ENCODE measurements at regions not wholly inside any gene's neighbourhood (a gene's known extent, or its start where the extent isn't known, plus 50 kb on each side); places are given as distances from the start of the nearest gene placed in this dataset.
A peak's percentile ranks its signal among the peaks of the same experiment; 100 is the strongest.

GRCh38 chr10:126843299-126843934 lies 61.8 kb upstream of the DOCK1 start:
- H3K27ac ChIP-seq (replicated peaks; ENCODE audit: low read length): no peak overlapping the region
- no peak overlapping the region for H3K18ac ChIP-seq (ENCODE audit: low read length)
- H2BK5ac ChIP-seq (ENCODE audit: low read length): peak overlapping the region; percentile 27
- no peak overlapping the region for H3K4ac ChIP-seq (ENCODE audit: low read length)
- no peak overlapping the region for H3K4me2 ChIP-seq (ENCODE audit: insufficient read depth, low read length, poor library complexity, severe bottlenecking)
- DNase-seq (ENCODE audit: low spot score): no peak
- no peak overlapping the region for H3K23ac ChIP-seq (ENCODE audit: low read depth, low read length, poor library complexity)
- no peaks in the 10 kb centered on the region for H3K36me3 ChIP-seq (replicated peaks in 1 of 2; ENCODE audit: control insufficient read depth in 2 of 2, insufficient read depth in 2 of 2, low read length in 2 of 2)
- H4K8ac ChIP-seq (ENCODE audit: low read depth, low read length): no peak overlapping the region
- H4K91ac ChIP-seq (ENCODE audit: low read depth, low read length, poor library complexity): no peak overlapping the region
- H2AK5ac ChIP-seq (ENCODE audit: low read depth, low read length): no peak overlapping the region
- H2BK15ac ChIP-seq (ENCODE audit: low read length): no peak overlapping the region
- H3K14ac ChIP-seq (ENCODE audit: low read length): no peak overlapping the region
- H2AFZ ChIP-seq (ENCODE audit: low read length): peak overlapping the region; percentile 86
- no peak overlapping the region for H3K4me3 ChIP-seq (ENCODE audit: low read length in 2 of 2)
- no peak overlapping the region for H2BK120ac ChIP-seq (ENCODE audit: low read depth, low read length)
- peaks cover 0 to 5% (median 0%) of the 10 kb centered on the region in 3 experiments for H3K27me3 ChIP-seq (ENCODE audit: control insufficient read depth in 3 of 3, insufficient read depth in 3 of 3, low read depth in 1 of 3, low read length in 3 of 3)
- WGBS, 2 donors (ENCODE audit: extremely low coverage in 2 of 2, insufficient read length in 2 of 2, insufficient replicate concordance in 1 of 2): no CpG with 5 or more reads among the region's 8 CpGs
- H3K4me1 ChIP-seq (ENCODE audit: control insufficient read depth in 2 of 2, insufficient read depth in 1 of 2, low read depth in 1 of 2, low read length in 2 of 2): no peaks in the 10 kb centered on the region
- H3K9ac ChIP-seq (ENCODE audit: low read depth, low read length, poor library complexity): no peak overlapping the region
- no peaks in the 10 kb centered on the region for H3K79me1 ChIP-seq (ENCODE audit: low read depth, low read length)
- no peak overlapping the region for H2BK12ac ChIP-seq (ENCODE audit: low read length)
- H3K9me3 ChIP-seq (replicated peaks in 1 of 2; ENCODE audit: control insufficient read depth in 2 of 2, insufficient read depth in 1 of 2, low read depth in 1 of 2, low read length in 2 of 2): no peaks in the 10 kb centered on the region

DNA sequence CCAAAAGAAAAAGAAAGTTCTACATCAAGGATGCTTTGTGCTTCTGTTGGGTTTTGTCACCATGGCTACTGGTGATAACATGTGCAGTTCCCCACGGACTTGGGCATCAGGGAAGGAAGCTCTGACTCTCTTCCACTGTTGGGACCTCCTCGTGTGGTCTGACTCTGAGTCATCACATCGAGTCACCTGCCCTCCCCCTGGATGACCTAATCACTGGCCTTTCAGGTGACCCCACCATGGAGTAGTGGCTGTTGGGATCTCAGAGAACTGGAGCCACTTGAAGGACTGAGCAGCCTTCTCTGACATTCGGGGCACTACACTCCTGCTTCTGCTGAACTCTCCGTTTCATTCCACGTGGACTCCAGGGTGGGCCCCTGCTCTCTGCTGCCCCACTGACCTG lies 60.8 kb upstream of the DOCK1 start:
- H3K9me3 ChIP-seq (replicated peaks in 1 of 2; ENCODE audit: control insufficient read depth in 2 of 2, insufficient read depth in 1 of 2, low read depth in 1 of 2, low read length in 2 of 2): no peaks in the 10 kb centered on the region
- H2BK15ac ChIP-seq (ENCODE audit: low read length): no peak overlapping the region
- H4K91ac ChIP-seq (ENCODE audit: low read depth, low read length, poor library complexity): no peak overlapping the region
- no peak overlapping the region for H3K9ac ChIP-seq (ENCODE audit: low read depth, low read length, poor library complexity)
- peaks cover 0 to 3% (median 0%) of the 10 kb centered on the region in 3 experiments for H3K27me3 ChIP-seq (ENCODE audit: control insufficient read depth in 3 of 3, insufficient read depth in 3 of 3, low read depth in 1 of 3, low read length in 3 of 3)
- H3K79me1 ChIP-seq (ENCODE audit: low read depth, low read length): no peaks in the 10 kb centered on the region
- H3K14ac ChIP-seq (ENCODE audit: low read length): no peak overlapping the region
- no peak overlapping the region for H2AFZ ChIP-seq (ENCODE audit: low read length)
- H3K4me2 ChIP-seq (ENCODE audit: insufficient read depth, low read length, poor library complexity, severe bottlenecking): no peak overlapping the region
- H3K4me1 ChIP-seq (ENCODE audit: control insufficient read depth in 2 of 2, insufficient read depth in 1 of 2, low read depth in 1 of 2, low read length in 2 of 2): no peaks in the 10 kb centered on the region
- no peak overlapping the region for H3K4me3 ChIP-seq (ENCODE audit: low read length in 2 of 2)
- H2BK12ac ChIP-seq (ENCODE audit: low read length): no peak overlapping the region
- H3K4ac ChIP-seq (ENCODE audit: low read length): no peak overlapping the region
- no peak overlapping the region for H4K8ac ChIP-seq (ENCODE audit: low read depth, low read length)
- H2BK120ac ChIP-seq (ENCODE audit: low read depth, low read length): no peak overlapping the region
- H2AK5ac ChIP-seq (ENCODE audit: low read depth, low read length): no peak overlapping the region
- no peak for DNase-seq (ENCODE audit: low spot score)
- WGBS, 2 donors (ENCODE audit: extremely low coverage in 2 of 2, insufficient read length in 2 of 2, insufficient replicate concordance in 1 of 2): no CpG with 5 or more reads among the region's 6 CpGs
- H3K23ac ChIP-seq (ENCODE audit: low read depth, low read length, poor library complexity): no peak overlapping the region
- no peak overlapping the region for H3K27ac ChIP-seq (replicated peaks; ENCODE audit: low read length)
- no peak overlapping the region for H3K18ac ChIP-seq (ENCODE audit: low read length)
- no peak overlapping the region for H2BK5ac ChIP-seq (ENCODE audit: low read length)
- H3K36me3 ChIP-seq (replicated peaks in 1 of 2; ENCODE audit: control insufficient read depth in 2 of 2, insufficient read depth in 2 of 2, low read length in 2 of 2): no peaks in the 10 kb centered on the region

DNA sequence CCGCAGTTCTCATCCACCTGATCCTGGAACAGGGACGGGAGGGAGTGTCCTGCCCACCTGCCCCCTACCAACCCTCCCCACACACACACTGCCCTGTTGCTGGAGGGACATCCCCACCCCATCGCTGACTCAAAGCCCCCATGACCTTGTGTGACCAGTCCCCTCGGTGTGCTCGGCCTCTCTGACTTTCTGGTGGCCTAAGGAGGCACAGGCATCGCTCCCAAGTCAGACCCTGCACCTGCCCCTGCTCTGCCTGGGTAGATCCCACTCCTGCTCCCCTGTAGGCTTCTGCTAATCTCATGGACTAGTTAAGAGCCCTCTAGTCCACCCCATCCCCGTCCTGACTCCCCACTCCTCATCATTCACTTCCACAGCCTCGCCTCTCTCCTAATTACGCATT lies 58.8 kb upstream of the DOCK1 start:
- H3K79me1 ChIP-seq (ENCODE audit: low read depth, low read length): no peaks in the 10 kb centered on the region
- H2BK15ac ChIP-seq (ENCODE audit: low read length): no peak overlapping the region
- no peaks in the 10 kb centered on the region for H3K9me3 ChIP-seq (replicated peaks in 1 of 2; ENCODE audit: control insufficient read depth in 2 of 2, insufficient read depth in 1 of 2, low read depth in 1 of 2, low read length in 2 of 2)
- H3K4me3 ChIP-seq (ENCODE audit: low read length in 2 of 2): no peak overlapping the region
- no peak overlapping the region for H2AFZ ChIP-seq (ENCODE audit: low read length)
- no CpG with 5 or more reads among the region's 9 CpGs for WGBS, 2 donors (ENCODE audit: extremely low coverage in 2 of 2, insufficient read length in 2 of 2, insufficient replicate concordance in 1 of 2)
- no peak overlapping the region for H3K23ac ChIP-seq (ENCODE audit: low read depth, low read length, poor library complexity)
- no peak overlapping the region for H3K4me2 ChIP-seq (ENCODE audit: insufficient read depth, low read length, poor library complexity, severe bottlenecking)
- no peaks in the 10 kb centered on the region for H3K36me3 ChIP-seq (replicated peaks in 1 of 2; ENCODE audit: control insufficient read depth in 2 of 2, insufficient read depth in 2 of 2, low read length in 2 of 2)
- no peak overlapping the region for H4K8ac ChIP-seq (ENCODE audit: low read depth, low read length)
- H3K4me1 ChIP-seq (ENCODE audit: control insufficient read depth in 2 of 2, insufficient read depth in 1 of 2, low read depth in 1 of 2, low read length in 2 of 2): no peaks in the 10 kb centered on the region
- no peak overlapping the region for H3K4ac ChIP-seq (ENCODE audit: low read length)
- no peak overlapping the region for H2BK12ac ChIP-seq (ENCODE audit: low read length)
- no peaks in the 10 kb centered on the region for H3K27me3 ChIP-seq (ENCODE audit: control insufficient read depth in 3 of 3, insufficient read depth in 3 of 3, low read depth in 1 of 3, low read length in 3 of 3)
- H3K9ac ChIP-seq (ENCODE audit: low read depth, low read length, poor library complexity): no peak overlapping the region
- no peak overlapping the region for H3K14ac ChIP-seq (ENCODE audit: low read length)
- H4K91ac ChIP-seq (ENCODE audit: low read depth, low read length, poor library complexity): no peak overlapping the region
- H2BK120ac ChIP-seq (ENCODE audit: low read depth, low read length): no peak overlapping the region
- no peak overlapping the region for H2BK5ac ChIP-seq (ENCODE audit: low read length)
- no peak overlapping the region for H2AK5ac ChIP-seq (ENCODE audit: low read depth, low read length)
- DNase-seq (ENCODE audit: low spot score): no peak
- H3K27ac ChIP-seq (replicated peaks; ENCODE audit: low read length): no peak overlapping the region
- no peak overlapping the region for H3K18ac ChIP-seq (ENCODE audit: low read length)

- H3K27ac ChIP-seq (replicated peaks; ENCODE audit: low read length): no peak overlapping the region
- no peak overlapping the region for H3K4me3 ChIP-seq (ENCODE audit: low read length in 2 of 2)
- H2BK120ac ChIP-seq (ENCODE audit: low read depth, low read length): no peak overlapping the region
- no peak overlapping the region for H2AFZ ChIP-seq (ENCODE audit: low read length)
- H3K4me1 ChIP-seq (ENCODE audit: control insufficient read depth in 2 of 2, insufficient read depth in 1 of 2, low read depth in 1 of 2, low read length in 2 of 2): no peaks in the 10 kb centered on the region
- H4K91ac ChIP-seq (ENCODE audit: low read depth, low read length, poor library complexity): no peak overlapping the region
- H2BK12ac ChIP-seq (ENCODE audit: low read length): no peak overlapping the region
- no peak overlapping the region for H3K9ac ChIP-seq (ENCODE audit: low read depth, low read length, poor library complexity)
- no peaks in the 10 kb centered on the region for H3K9me3 ChIP-seq (replicated peaks in 1 of 2; ENCODE audit: control insufficient read depth in 2 of 2, insufficient read depth in 1 of 2, low read depth in 1 of 2, low read length in 2 of 2)
- no CpG with 5 or more reads among the region's 2 CpGs for whole genome bisulfite sequencing, 2 donors (ENCODE audit: extremely low coverage in 2 of 2, insufficient read length in 2 of 2, insufficient replicate concordance in 1 of 2)
- no peaks in the 10 kb centered on the region for H3K36me3 ChIP-seq (replicated peaks in 1 of 2; ENCODE audit: control insufficient read depth in 2 of 2, insufficient read depth in 2 of 2, low read length in 2 of 2)
- no peak overlapping the region for H2BK15ac ChIP-seq (ENCODE audit: low read length)
- no peak overlapping the region for H3K14ac ChIP-seq (ENCODE audit: low read length)
- no peak overlapping the region for H4K8ac ChIP-seq (ENCODE audit: low read depth, low read length)
- no peak overlapping the region for H3K4ac ChIP-seq (ENCODE audit: low read length)
- no peak overlapping the region for H3K18ac ChIP-seq (ENCODE audit: low read length)
- no peaks in the 10 kb centered on the region for H3K79me1 ChIP-seq (ENCODE audit: low read depth, low read length)
- no peak overlapping the region for H3K4me2 ChIP-seq (ENCODE audit: insufficient read depth, low read length, poor library complexity, severe bottlenecking)
- no peaks in the 10 kb centered on the region for H3K27me3 ChIP-seq (ENCODE audit: control insufficient read depth in 3 of 3, insufficient read depth in 3 of 3, low read depth in 1 of 3, low read length in 3 of 3)
- no peak for DNase-seq (ENCODE audit: low spot score)
- H2BK5ac ChIP-seq (ENCODE audit: low read length): no peak overlapping the region
- H2AK5ac ChIP-seq (ENCODE audit: low read depth, low read length): no peak overlapping the region
- no peak overlapping the region for H3K23ac ChIP-seq (ENCODE audit: low read depth, low read length, poor library complexity)
These were observed 58.3 kb upstream of the DOCK1 start for GRCh38 chr10:126846959-126847358.

All from neuronal stem cell (in vitro differentiated cells).